Stimulated activated CD4-positive, alpha-beta T cell treated with anti-CD3 and anti-CD28 coated beads, Interleukin-15, amount 100 ng/mL, for 48 hours (primary cell): ENCODE measurements at regions not wholly inside any gene's neighbourhood (a gene's known extent, or its start where the extent isn't known, plus 50 kb on each side); places are given as distances from the start of the nearest gene placed in this dataset.
"Not testable (repeated sequence)": the region's sequence is repeated elsewhere in the genome, so short reads cannot be mapped to it uniquely, and the experiment has no call there.

ENCODE experiments used
- DNase-seq, 2 donors: peaks; one replicate each; pipeline ENCODE4 v3.0.0-alpha.2; 2020; ENCODE audit warnings: low read depth in 2 of 2

- DNase-seq = no peak
Observed at GRCh38 chr2:129910446-129911362, 68.8 kb upstream of the RAB6C start.

DNA sequence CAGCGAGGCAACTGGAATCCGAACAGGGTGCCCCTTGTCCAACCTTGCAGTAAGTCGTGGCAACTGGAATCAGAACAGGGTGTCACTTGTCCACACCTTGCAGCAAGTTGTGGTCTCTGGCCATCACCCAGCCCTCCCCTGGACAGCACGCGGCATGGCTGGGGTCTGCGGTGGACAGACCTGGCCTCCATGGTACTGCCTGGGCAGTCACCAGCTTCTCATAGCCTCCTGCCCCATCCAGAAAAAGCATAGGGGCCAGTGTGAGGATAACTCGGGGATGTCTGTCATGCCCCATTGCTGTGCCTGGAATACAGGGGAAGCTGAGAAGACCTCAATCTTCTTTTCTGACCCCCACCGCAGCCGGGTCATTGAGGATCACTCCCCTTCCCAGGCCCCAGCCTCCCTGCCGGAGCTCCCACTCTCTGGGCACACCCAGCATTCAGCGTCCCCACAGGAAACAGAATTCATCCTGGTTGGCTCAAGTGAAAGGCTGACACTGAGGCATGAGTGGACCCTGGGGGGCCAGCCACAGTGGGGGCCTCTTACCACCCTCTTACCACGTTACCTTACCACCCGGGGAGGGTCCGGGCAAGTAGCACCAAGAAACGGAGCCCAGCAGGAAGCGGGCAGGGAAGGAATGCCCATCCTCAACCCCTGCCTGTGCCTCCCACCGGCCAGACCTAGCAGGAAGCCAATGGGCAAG, 68.0 kb upstream of the RAB6C start:
- DNase-seq = no peak

DNA sequence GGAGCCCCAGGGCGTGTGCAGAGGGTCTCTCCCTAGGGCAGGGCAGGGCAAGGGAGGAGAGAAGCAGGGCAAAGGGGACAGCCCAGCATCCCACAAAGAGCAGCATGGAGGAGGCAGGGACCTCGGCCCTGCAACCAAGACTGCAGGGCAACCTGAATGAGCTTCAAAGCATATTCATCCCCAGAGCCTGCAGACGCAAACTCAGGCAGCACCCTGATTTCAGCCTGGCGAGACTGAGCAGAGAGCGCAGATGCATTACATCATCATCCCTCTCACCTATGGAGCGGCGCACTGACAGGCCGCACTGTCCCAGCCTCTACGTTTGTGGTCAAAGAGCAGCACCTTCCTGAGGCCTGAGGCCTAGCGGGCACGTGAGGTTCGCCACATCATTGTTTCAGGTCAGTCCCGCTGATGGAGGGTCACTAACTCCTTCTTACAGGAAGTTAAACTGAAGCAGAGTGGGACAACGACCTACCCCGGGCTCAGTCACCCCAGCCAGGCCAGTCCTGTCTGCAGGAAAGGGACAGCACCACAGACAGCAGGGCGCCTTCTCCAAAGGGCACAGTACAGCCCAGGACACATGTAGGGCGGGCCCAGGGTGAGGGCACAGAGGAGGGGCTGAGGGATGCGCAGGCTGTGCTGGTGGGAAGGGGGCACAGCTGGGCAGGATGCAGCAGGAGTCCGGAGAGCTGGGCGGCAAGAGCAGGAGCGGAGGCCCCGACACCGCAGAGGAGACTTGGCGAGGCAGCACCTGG, 67.2 kb upstream of the RAB6C start:
- no peak for DNase-seq

- no peak for DNase-seq
Observed at GRCh38 chr2:129912871-129913694, 66.4 kb upstream of the RAB6C start.

GRCh38 chr2:129913695-129914495, 65.6 kb upstream of the RAB6C start:
- no peak for DNase-seq

- no peak for DNase-seq
Observed at GRCh38 chr2:129914538-129915302, 64.7 kb upstream of the RAB6C start.

DNA sequence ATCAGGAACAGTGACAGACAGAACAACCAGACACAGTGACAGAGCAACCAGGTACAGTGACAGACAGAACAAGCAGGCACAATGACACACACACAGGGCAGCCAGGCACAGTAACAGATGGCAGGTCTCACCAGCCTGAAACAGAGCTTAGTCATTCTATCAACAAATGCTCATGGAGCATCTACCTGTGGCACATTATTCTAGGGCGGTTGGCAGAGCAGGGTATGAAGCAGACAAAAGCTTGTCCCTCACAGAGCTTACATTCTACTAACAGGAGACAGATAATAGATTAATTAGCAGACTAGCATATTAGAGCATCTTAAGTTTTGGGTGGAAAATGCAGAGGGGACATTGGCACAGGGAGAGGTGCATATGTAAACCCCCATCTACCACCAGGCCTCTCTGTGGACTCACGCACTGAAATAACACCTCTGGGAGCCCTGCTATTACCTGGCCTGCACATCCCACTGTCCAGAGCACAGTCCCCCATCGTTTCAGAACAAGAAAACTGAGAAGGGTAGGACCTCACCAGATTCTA, 64.1 kb upstream of the RAB6C start:
- no peak for DNase-seq

DNA sequence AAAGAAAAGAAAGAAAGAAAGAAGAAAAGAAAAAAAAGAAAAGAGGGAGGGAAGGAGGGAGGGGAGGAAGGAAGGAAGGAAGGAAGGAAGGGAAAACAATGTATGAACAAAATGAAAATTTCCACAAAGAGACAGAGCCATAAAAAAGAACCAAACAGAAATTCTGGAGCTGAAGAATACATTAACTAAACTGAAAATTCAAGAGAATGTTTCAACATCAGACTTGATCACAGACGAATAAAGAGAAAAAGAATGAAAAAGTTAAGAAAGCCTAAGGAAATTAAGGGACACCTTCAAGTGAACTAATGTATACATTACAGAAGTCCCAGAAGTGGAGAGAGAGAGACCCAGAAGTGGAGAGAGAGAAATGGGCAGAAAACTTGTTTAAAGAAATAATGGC, 60.9 kb upstream of the RAB6C start:
- DNase-seq = no peak

GRCh38 chr2:129922571-129923264, 56.7 kb upstream of the RAB6C start:
- DNase-seq = no peak

DNA sequence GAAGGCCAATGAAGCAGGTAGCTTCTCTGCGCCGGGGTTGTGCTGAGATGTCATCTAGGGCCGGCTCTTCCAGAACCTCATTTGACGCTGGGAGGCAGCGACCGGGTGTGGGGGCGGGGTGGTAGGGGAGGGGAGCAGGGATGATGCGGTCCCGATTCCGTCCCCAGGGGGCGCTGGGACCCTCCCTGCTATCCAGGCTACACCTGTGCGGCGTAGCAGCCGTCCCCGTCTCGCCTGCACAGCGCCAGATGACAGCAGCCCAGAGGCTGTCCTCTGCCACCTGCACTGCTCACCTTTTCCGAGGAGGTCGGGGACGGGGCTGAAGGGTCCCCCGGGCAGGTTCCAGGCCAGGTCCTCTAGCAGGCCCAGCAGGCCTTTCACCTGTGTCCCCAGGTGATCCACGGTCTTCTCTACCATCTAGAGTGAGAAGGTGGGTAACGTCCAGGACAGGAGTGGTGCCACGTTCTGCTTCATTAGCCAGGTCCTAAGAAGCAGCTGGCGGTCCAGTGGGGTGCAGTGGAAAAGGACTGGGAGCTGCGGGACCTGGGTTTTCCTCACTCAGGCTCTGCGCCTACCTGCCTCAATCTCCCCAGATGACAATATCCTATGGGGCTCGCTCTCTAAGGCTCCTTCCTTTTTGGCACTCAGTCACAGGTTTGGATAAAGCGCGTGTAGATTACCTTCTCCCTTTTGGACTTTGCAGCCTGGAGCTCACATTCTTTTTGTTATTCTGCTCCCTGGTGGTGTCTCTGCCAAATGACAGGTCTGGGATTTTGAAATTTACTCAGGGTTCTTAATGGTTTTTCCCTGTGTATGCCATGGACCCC, 56.0 kb upstream of the RAB6C start:
- peak in 1 of 2 donors; percentile 8 for DNase-seq

- not testable (repeated sequence) for DNase-seq
Observed at GRCh38 chr2:129924115-129924514, 55.4 kb upstream of the RAB6C start.

DNA sequence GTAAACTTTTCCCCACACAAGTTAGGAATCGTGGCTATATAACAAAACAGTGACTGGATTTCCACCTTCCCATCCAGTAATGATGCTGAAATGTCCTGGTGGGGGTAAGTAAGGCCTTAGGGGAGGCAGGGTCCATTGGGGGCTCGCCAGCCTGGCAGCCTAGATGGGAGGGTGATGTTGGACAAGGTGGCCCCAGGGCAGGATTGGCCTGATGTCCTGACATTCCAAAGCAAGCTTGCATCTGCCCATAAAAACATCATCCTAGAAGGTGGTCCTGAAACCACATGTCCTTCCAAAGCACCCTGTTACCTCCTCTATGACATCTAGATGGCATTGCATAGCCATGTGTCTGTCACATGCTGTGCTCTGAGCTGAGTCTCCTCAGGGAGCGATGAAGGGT, 54.1 kb upstream of the RAB6C start:
- DNase-seq = no peak

DNA sequence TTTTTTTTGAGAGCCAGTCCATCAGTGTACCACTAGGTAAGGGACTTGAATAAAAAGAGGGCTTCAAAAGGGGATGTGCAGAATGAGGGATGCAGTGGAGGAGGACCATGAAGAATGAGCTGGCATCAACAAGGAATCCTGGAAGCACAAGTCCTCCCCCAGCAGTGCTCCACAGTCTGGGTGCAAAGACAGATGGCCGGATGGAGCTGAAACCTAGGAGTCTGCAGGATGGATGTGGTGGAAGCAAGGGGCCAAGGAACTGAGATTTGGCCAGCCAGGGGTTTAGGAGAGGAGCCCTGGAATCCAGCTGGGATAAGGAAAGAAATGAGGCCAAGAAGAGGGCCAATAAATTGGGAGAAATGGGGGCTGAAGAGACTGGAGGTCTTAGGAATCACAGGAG, 51.8 kb upstream of the RAB6C start:
- DNase-seq = no peak

DNA sequence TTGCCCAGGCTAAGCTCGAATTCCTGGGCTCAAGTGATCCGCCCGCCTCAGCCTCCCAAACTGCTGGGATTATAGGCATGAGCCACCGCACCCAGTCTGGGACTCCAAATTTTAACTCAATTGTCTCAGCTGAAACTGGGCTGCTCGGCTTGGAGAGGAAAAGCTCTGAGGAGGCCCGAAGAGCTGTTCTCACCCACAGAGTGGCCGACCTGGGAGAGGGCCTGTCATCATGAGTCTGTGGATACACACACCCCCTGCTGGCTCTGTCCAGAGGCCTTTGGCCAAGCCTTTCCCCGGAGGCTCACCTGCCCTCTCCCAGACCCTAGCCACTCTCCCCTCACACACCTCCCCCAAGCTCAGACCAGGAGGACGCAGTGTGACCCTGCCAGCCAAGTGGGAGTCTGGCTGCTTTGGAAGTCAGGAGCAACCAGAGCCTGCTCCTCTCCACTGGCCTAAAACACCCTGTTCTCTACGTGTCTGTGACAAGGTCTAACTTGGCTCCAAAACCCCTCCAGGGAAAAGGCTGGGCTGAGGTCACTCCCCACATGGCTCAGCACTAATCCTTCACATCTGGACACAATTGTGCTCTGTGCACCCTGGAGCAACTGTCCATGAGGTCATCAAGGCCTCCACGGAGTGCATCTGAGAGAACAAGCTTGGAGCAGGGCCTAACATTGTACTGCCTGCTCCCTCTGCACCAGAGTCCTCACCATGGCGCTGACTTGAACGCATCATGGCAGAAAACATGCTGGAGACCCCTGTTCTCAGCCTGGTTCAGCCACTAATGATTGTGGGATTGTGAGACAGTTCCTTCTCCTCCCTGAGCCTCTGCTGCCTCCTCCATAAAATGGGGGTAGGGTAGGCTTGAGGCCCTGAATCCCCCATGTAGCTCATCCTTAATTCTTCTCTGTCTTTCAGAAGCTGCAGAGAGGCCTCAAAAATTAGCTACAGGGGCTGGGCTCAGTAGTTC, 49.9 kb upstream of the RAB6C start:
- DNase-seq = no peak
